Prostate gland (tissue), 2 donors: ENCODE measurements at regions not wholly inside any gene's neighbourhood (a gene's known extent, or its start where the extent isn't known, plus 50 kb on each side); places are given as distances from the start of the nearest gene placed in this dataset.

Experiments
- DNase-seq: peaks from one replicate; pipeline ENCODE4 v3.0.0-alpha.2; 2019; ENCODE audit warnings: low spot score
- H3K27ac ChIP-seq, 2 donors: fragments of 200-600 bp; sonication (generic); 2 replicates each; pipeline ENCODE4 v1.5.1; 2017 to 2019
- H3K27me3 ChIP-seq: fragments of 200-600 bp; sonication (generic); replicated peaks from 2 replicates; pipeline ENCODE4 v1.5.1; 2019; ENCODE audit not compliant: insufficient read depth
- H3K36me3 ChIP-seq, 2 donors: fragments of 200-600 bp; sonication (generic); 1 replicate in 1 of 2; 2 replicates in 1 of 2; pipeline versions ENCODE4 v1.5.1 to v1.8.1; 2017 to 2019
- H3K4me1 ChIP-seq: fragments of 200-600 bp; sonication (generic); replicated peaks from 2 replicates; pipeline ENCODE4 v1.5.1; 2019
- H3K4me3 ChIP-seq, 2 donors: fragments of 200-600 bp; sonication (generic); 2 replicates each; pipeline ENCODE4 v1.5.1; 2017 to 2019
- H3K9me3 ChIP-seq: fragments of 200-600 bp; sonication (generic); 2 replicates; pipeline ENCODE4 v1.5.1; 2017
- CTCF ChIP-seq, 4 experiments: fragments of 200-600 bp in 2 of 4; fragments of 450-650 bp in 2 of 4; sonication (generic) in 2 of 4; IDR thresholded peaks; 1 replicate in 3 of 4; 2 replicates in 1 of 4; pipeline ENCODE4 v1.5.1; 2016 to 2019; ENCODE audit warnings: antibody characterized with exemption in 4 of 4, mild to moderate bottlenecking in 2 of 4, moderate library complexity in 2 of 4
- POLR2A ChIP-seq: fragments of 450-650 bp; IDR thresholded peaks from one replicate; pipeline ENCODE4 v1.6.1; 2016; ENCODE audit warnings: antibody characterized with exemption, mild to moderate bottlenecking
- POLR2AphosphoS5 ChIP-seq: sonication (generic); formaldehyde crosslinking; IDR thresholded peaks from one replicate; pipeline ENCODE4 v1.6.1; 2017; ENCODE audit warnings: antibody characterized with exemption
- WGBS: methylation state at CpG from one replicate; pipeline ENCODE4 v1.1.5; 2018; 5-methylcytosine and 5-hydroxymethylcytosine counted together
- intact Hi-C: fragments of 100-400 bp; cut with DNase I; formaldehyde crosslinking; loops from one replicate; pipeline ENCODE4 v1.14.2; 2022

GRCh38 chr12:110998165-110998564 lies 77.8 kb upstream of the MYL2 start:
- no peak for DNase-seq
- Histone ChIP-seq H3K4me3 (no peak overlapping the region), H3K27ac (no peak overlapping the region), H3K4me1 (no peaks in the 10 kb centered on the region), H3K9me3 (no peaks in the 10 kb centered on the region), H3K36me3 (no peaks in the 10 kb centered on the region), H3K27me3 (peaks cover 3% of the 10 kb centered on the region)
- TF ChIP-seq POLR2A, result no peak
- no peak for TF ChIP-seq CTCF (IDR thresholded peaks at IDR 0.05)
- TF ChIP-seq POLR2AphosphoS5, result no peak
- 44% methylated on average over 3 of the region's 3 CpGs for WGBS
- intact Hi-C loops, result no loop called here

GRCh38 chr12:110996415-110996814 lies 76.0 kb upstream of the MYL2 start:
- no peaks in the 10 kb centered on the region for H3K4me1 ChIP-seq
- H3K27me3 ChIP-seq, result no peaks in the 10 kb centered on the region
- no peaks in the 10 kb centered on the region for H3K9me3 ChIP-seq
- H3K4me3 ChIP-seq, result no peak overlapping the region
- DNase-seq, result no peak
- intact Hi-C loops, result no loop called here
- WGBS, result 83% methylated on average over 5 of the region's 5 CpGs
- no peak for TF ChIP-seq CTCF (IDR thresholded peaks at IDR 0.05)
- no peak for TF ChIP-seq POLR2A
- no peak for TF ChIP-seq POLR2AphosphoS5
- no peaks in the 10 kb centered on the region for H3K36me3 ChIP-seq
- no peak overlapping the region for H3K27ac ChIP-seq

- intact Hi-C loops, result no loop called here
- WGBS, result 92% methylated on average over 3 of the region's 3 CpGs
- no peak for DNase-seq
Measured at GRCh38 chr12:110995615-110996014, 75.2 kb upstream of the MYL2 start.

GRCh38 chr12:110995016-110995415 lies 74.6 kb upstream of the MYL2 start:
- no peak for DNase-seq
- TF ChIP-seq CTCF (IDR thresholded peaks at IDR 0.05), result no peak

More at GRCh38 chr12:110995615-110996014, 75.2 kb upstream of the MYL2 start:
- H3K36me3 ChIP-seq, result no peaks in the 10 kb centered on the region
- H3K4me1 ChIP-seq, result no peaks in the 10 kb centered on the region
- H3K9me3 ChIP-seq, result no peaks in the 10 kb centered on the region
- no peak overlapping the region for H3K4me3 ChIP-seq
- H3K27me3 ChIP-seq, result no peaks in the 10 kb centered on the region
- TF ChIP-seq CTCF (IDR thresholded peaks at IDR 0.05) (no peak), POLR2A (no peak), POLR2AphosphoS5 (no peak)
- no peak overlapping the region for H3K27ac ChIP-seq

GRCh38 chr12:110993434-110993833 lies 73.1 kb upstream of the MYL2 start:
- DNase-seq, result no peak
- Histone ChIP-seq H3K36me3 (no peaks in the 10 kb centered on the region), H3K4me1 (no peaks in the 10 kb centered on the region), H3K4me3 (no peak overlapping the region), H3K27me3 (no peaks in the 10 kb centered on the region), H3K27ac (no peak overlapping the region), H3K9me3 (no peaks in the 10 kb centered on the region)
- intact Hi-C loops, result no loop called here
- WGBS, result 72% methylated on average over 3 of the region's 3 CpGs
- TF ChIP-seq POLR2AphosphoS5 (no peak), POLR2A (no peak), CTCF (IDR thresholded peaks at IDR 0.05) (no peak)

More at GRCh38 chr12:110995016-110995415, 74.6 kb upstream of the MYL2 start:
- Histone ChIP-seq H3K27ac (no peak overlapping the region), H3K4me3 (no peak overlapping the region), H3K9me3 (no peaks in the 10 kb centered on the region), H3K27me3 (no peaks in the 10 kb centered on the region), H3K36me3 (no peaks in the 10 kb centered on the region), H3K4me1 (no peaks in the 10 kb centered on the region)
- WGBS, result 88% methylated on average over 7 of the region's 7 CpGs
- intact Hi-C loops, result no loop called here
